ENCODE measurements at regions not wholly inside any gene's neighbourhood (a gene's known extent, or its start where the extent isn't known, plus 50 kb on each side); places are given as distances from the start of the nearest gene placed in this dataset.

DNA sequence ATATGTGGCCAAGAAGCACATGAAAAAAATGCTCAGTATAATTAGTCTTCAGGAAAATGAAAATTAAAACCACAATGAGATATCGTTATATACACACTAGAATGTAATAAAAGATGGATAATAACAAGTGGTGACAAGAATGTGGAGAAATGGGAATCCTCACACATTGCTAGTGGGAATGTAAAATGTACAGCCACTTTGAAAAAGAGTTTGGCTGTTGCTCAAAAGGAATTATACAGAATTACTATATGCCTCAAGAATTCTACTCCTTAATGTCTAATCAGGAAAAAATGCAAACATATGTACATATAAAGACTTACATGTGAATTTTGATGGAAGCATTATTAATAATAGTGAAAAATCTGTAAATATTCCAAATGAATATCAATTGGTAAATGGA, 102.2 kb downstream of the SPCS3 start:
- H3K36me3 Mint-ChIP-seq (ENCODE audit: unreplicated experiment): no peaks in the 10 kb centered on the region
- H3K9me3 Mint-ChIP-seq (ENCODE audit: unreplicated experiment): peaks cover 4% of the 10 kb centered on the region
- H3K4me3 Mint-ChIP-seq (ENCODE audit: unreplicated experiment): no peak overlapping the region
- TF ChIP-seq, protein P1, sequence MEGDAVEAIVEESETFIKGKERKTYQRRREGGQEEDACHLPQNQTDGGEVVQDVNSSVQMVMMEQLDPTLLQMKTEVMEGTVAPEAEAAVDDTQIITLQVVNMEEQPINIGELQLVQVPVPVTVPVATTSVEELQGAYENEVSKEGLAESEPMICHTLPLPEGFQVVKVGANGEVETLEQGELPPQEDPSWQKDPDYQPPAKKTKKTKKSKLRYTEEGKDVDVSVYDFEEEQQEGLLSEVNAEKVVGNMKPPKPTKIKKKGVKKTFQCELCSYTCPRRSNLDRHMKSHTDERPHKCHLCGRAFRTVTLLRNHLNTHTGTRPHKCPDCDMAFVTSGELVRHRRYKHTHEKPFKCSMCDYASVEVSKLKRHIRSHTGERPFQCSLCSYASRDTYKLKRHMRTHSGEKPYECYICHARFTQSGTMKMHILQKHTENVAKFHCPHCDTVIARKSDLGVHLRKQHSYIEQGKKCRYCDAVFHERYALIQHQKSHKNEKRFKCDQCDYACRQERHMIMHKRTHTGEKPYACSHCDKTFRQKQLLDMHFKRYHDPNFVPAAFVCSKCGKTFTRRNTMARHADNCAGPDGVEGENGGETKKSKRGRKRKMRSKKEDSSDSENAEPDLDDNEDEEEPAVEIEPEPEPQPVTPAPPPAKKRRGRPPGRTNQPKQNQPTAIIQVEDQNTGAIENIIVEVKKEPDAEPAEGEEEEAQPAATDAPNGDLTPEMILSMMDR (IDR thresholded peaks at IDR 0.05): no peak
- no peak for DNase-seq (ENCODE audit: extremely low spot score, unreplicated experiment)
- no peak overlapping the region for H3K27ac Mint-ChIP-seq (ENCODE audit: unreplicated experiment)
- H3K4me1 Mint-ChIP-seq (ENCODE audit: unreplicated experiment): no peaks in the 10 kb centered on the region
- no peaks in the 10 kb centered on the region for H3K27me3 Mint-ChIP-seq (ENCODE audit: unreplicated experiment)

GRCh38 chr4:176422511-176422910, 102.7 kb downstream of the SPCS3 start:
- no peak overlapping the region for H3K4me3 Mint-ChIP-seq (ENCODE audit: unreplicated experiment)
- H3K4me1 Mint-ChIP-seq (ENCODE audit: unreplicated experiment): no peaks in the 10 kb centered on the region
- no peaks in the 10 kb centered on the region for H3K36me3 Mint-ChIP-seq (ENCODE audit: unreplicated experiment)
- no peaks in the 10 kb centered on the region for H3K27me3 Mint-ChIP-seq (ENCODE audit: unreplicated experiment)
- DNase-seq (ENCODE audit: extremely low spot score, unreplicated experiment): no peak
- H3K9me3 Mint-ChIP-seq (ENCODE audit: unreplicated experiment): no peaks in the 10 kb centered on the region
- TF ChIP-seq, protein P1 (IDR thresholded peaks at IDR 0.05): no peak
- no peak overlapping the region for H3K27ac Mint-ChIP-seq (ENCODE audit: unreplicated experiment)

- TF ChIP-seq, protein P1 (IDR thresholded peaks at IDR 0.05): no peak
- Mint-ChIP-seq H3K27ac (ENCODE audit: unreplicated experiment) (no peak overlapping the region), H3K27me3 (ENCODE audit: unreplicated experiment) (no peaks in the 10 kb centered on the region), H3K4me3 (ENCODE audit: unreplicated experiment) (no peak overlapping the region), H3K4me1 (ENCODE audit: unreplicated experiment) (no peaks in the 10 kb centered on the region), H3K36me3 (ENCODE audit: unreplicated experiment) (no peaks in the 10 kb centered on the region), H3K9me3 (ENCODE audit: unreplicated experiment) (no peaks in the 10 kb centered on the region)
- DNase-seq (ENCODE audit: extremely low spot score, unreplicated experiment): no peak
Measured at GRCh38 chr4:176425035-176425434, 105.3 kb downstream of the SPCS3 start.

GRCh38 chr4:176432811-176433540, 113.2 kb downstream of the SPCS3 start:
- Mint-ChIP-seq H3K27me3 (ENCODE audit: unreplicated experiment) (no peaks in the 10 kb centered on the region), H3K27ac (ENCODE audit: unreplicated experiment) (no peak overlapping the region), H3K9me3 (ENCODE audit: unreplicated experiment) (no peaks in the 10 kb centered on the region), H3K4me3 (ENCODE audit: unreplicated experiment) (no peak overlapping the region), H3K36me3 (ENCODE audit: unreplicated experiment) (no peaks in the 10 kb centered on the region), H3K4me1 (ENCODE audit: unreplicated experiment) (peaks cover 30% of the 10 kb centered on the region)
- TF ChIP-seq, protein P1 (IDR thresholded peaks at IDR 0.05): no peak
- no peak for DNase-seq (ENCODE audit: extremely low spot score, unreplicated experiment)

- TF ChIP-seq, protein P1 (IDR thresholded peaks at IDR 0.05): no peak
- no peaks in the 10 kb centered on the region for H3K36me3 Mint-ChIP-seq (ENCODE audit: unreplicated experiment)
- peaks cover 38% of the 10 kb centered on the region for H3K4me1 Mint-ChIP-seq (ENCODE audit: unreplicated experiment)
- no peaks in the 10 kb centered on the region for H3K27me3 Mint-ChIP-seq (ENCODE audit: unreplicated experiment)
- H3K27ac Mint-ChIP-seq (ENCODE audit: unreplicated experiment): no peak overlapping the region
- DNase-seq (ENCODE audit: extremely low spot score, unreplicated experiment): no peak
- H3K9me3 Mint-ChIP-seq (ENCODE audit: unreplicated experiment): no peaks in the 10 kb centered on the region
- H3K4me3 Mint-ChIP-seq (ENCODE audit: unreplicated experiment): no peak overlapping the region
Measured at GRCh38 chr4:176433983-176434382, 114.2 kb downstream of the SPCS3 start.

Data from osteocyte (in vitro differentiated cells).